ENCODE measurements at regions not wholly inside any gene's neighbourhood (a gene's known extent, or its start where the extent isn't known, plus 50 kb on each side); places are given as distances from the start of the nearest gene placed in this dataset.

DNA sequence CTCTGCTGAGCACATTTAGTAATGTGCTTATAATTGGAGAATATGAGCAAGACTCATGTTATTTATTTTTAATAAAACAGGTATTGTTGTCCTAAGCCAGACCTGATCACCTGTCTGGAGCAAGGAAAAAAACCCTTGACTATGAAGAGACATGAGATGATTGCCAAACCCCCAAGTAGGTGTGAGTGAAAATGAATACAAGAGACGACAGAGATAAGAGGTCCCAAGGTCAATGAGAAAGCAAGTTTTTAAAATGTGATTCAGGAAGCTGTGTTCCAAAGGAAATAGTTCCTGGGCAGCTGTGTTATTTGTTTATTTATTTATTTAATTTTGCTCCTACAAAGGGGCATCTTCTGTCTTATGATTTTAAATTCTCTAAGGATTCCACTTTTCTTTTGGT is 83.1 kb downstream of the ZNF486 start:
- no peak overlapping the region for H2AFZ ChIP-seq (replicated peaks; ENCODE audit: low read length, poor library complexity)
- no peak overlapping the region for H2BK20ac ChIP-seq (ENCODE audit: low read depth, low read length)
- BruUV-seq (replicated peaks): no TSS peak
- ATAC-seq (ENCODE audit: low read depth) (no peak), DNase-seq (no peak)
- H3K36me3 ChIP-seq (ENCODE audit: control insufficient read depth, insufficient read depth, low read length): no peaks in the 10 kb centered on the region
- intact Hi-C loops (cut with micrococcal nuclease) (no loop called here), in situ Hi-C loops (cut with MboI; ENCODE audit: low sequenced_read_pairs) (no loop called here), dilution Hi-C loops (cut with HindIII; ENCODE audit: low sequenced_read_pairs, unreplicated experiment) (no loop called here)
- H3K79me1 ChIP-seq (ENCODE audit: low read depth in 1 of 2, low read length in 2 of 2): no peaks in the 10 kb centered on the region
- no peak overlapping the region for H2AK9ac ChIP-seq (replicated peaks; ENCODE audit: low read depth, low read length, poor library complexity)
- H4K20me1 ChIP-seq (ENCODE audit: insufficient read depth, low read length): no peaks in the 10 kb centered on the region
- no peak overlapping the region for H2BK120ac ChIP-seq (ENCODE audit: low read depth, low read length)
- no peak overlapping the region for H2BK5ac ChIP-seq (ENCODE audit: low read depth, low read length, poor library complexity, severe bottlenecking)
- no peak overlapping the region for H3K23ac ChIP-seq (ENCODE audit: low read depth, low read length)
- H3K9ac ChIP-seq (ENCODE audit: low read depth, low read length): no peak overlapping the region
- H3K27ac ChIP-seq (ENCODE audit: insufficient read depth, low read length): no peak overlapping the region
- no peak overlapping the region for H3K4me2 ChIP-seq (ENCODE audit: low read depth, low read length)
- H4K91ac ChIP-seq (ENCODE audit: insufficient read depth, low read depth, low read length): no peak overlapping the region
- H3K56ac ChIP-seq (ENCODE audit: extremely low read depth, insufficient read depth, low read length): no peak overlapping the region
- no peak for TF ChIP-seq RCOR1 (IDR thresholded peaks at IDR 0.05; ENCODE audit: insufficient replicate concordance, low read length)
- no peak for TF ChIP-seq SMC3 (IDR thresholded peaks at IDR 0.05; ENCODE audit: low read depth, low read length)
- TF ChIP-seq, protein P1, sequence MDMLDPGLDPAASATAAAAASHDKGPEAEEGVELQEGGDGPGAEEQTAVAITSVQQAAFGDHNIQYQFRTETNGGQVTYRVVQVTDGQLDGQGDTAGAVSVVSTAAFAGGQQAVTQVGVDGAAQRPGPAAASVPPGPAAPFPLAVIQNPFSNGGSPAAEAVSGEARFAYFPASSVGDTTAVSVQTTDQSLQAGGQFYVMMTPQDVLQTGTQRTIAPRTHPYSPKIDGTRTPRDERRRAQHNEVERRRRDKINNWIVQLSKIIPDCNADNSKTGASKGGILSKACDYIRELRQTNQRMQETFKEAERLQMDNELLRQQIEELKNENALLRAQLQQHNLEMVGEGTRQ (IDR thresholded peaks at IDR 0.05; ENCODE audit: low read depth, low read length): no peak
- H4K5ac ChIP-seq (ENCODE audit: low read depth, low read length): no peak overlapping the region
- no peak overlapping the region for H3K4ac ChIP-seq (ENCODE audit: low read depth, low read length)
- ChIA-PET CTCF (no interaction called here), POLR2A (ENCODE audit: unreplicated experiment) (no interaction called here)
- H3K9me3 ChIP-seq (ENCODE audit: control insufficient read depth, insufficient read depth, low read length): peaks cover 3% of the 10 kb centered on the region
- H2AK5ac ChIP-seq (ENCODE audit: low read depth, low read length): no peak overlapping the region
- H3K14ac ChIP-seq (replicated peaks; ENCODE audit: low read depth, low read length): no peak overlapping the region
- no peak overlapping the region for H2BK15ac ChIP-seq (ENCODE audit: low read depth, low read length)
- WGBS, 2 experiments (ENCODE audit: extremely low coverage in 2 of 2, insufficient read length in 1 of 2): no CpG with 5 or more reads among the region's 1 CpG
- H3K27me3 ChIP-seq (ENCODE audit: control insufficient read depth, insufficient read depth, low read length): no peaks in the 10 kb centered on the region
- no peak overlapping the region for H4K8ac ChIP-seq (ENCODE audit: low read depth in 2 of 2, low read length in 2 of 2)
- no peak overlapping the region for H3K4me3 ChIP-seq (ENCODE audit: insufficient read depth, low read depth, low read length)
- H3K9me1 ChIP-seq (ENCODE audit: insufficient read depth, low read length): no peaks in the 10 kb centered on the region
- no peak overlapping the region for H3K18ac ChIP-seq (ENCODE audit: low read depth, low read length)
- H3K4me1 ChIP-seq (ENCODE audit: control insufficient read depth, insufficient read depth, low read length): no peaks in the 10 kb centered on the region

Small RNA genes in the stretch of these regions (microRNA-seq; reads per million reads assigned to microRNA genes)
- gene MIR1270 (ENCODE audit: insufficient read depth in 1 of 2, insufficient read length in 1 of 2, unreplicated experiment in 1 of 2): 2.2 to 32.0 reads per million in 2 experiments

Small RNA genes in the stretch of these regions (small RNA-seq; reads per million reads assigned to genes)
- 0 to 0.08 (median 0) reads per million in 5 experiments for gene MIR1270
